DND-41 (cell line): ENCODE measurements at regions not wholly inside any gene's neighbourhood (a gene's known extent, or its start where the extent isn't known, plus 50 kb on each side); places are given as distances from the start of the nearest gene placed in this dataset.

Experiments used
- ATAC-seq: fragments of 200-7000 bp; cut with Tn5 transposase; 3 replicates; pipeline ENCODE4 v1.9.1; 2021; ENCODE audit warnings: low read depth; ENCODE audit not compliant: insufficient read depth
- DNase-seq: peaks from one replicate; pipeline ENCODE4 v3.0.0-alpha.2; 2020
- H2AFZ ChIP-seq: 2 replicates; pipeline ENCODE4 v1.6.0; 2012; ENCODE audit warnings: low read depth, low read length
- H3K27ac ChIP-seq: 2 replicates; pipeline ENCODE4 v1.5.1; 2012; ENCODE audit warnings: low read length, inconsistent platforms
- H3K27me3 ChIP-seq: fragments of 200-600 bp; sonication (generic); 2 replicates; pipeline ENCODE4 v1.6.0; 2012; ENCODE audit warnings: low read length, mild to moderate bottlenecking, inconsistent platforms; ENCODE audit not compliant: insufficient read depth, poor library complexity
- H3K36me3 ChIP-seq: 2 replicates; pipeline ENCODE4 v1.5.1; 2012; ENCODE audit warnings: low read length, inconsistent platforms; ENCODE audit not compliant: insufficient read depth
- H3K4me1 ChIP-seq: 2 replicates; pipeline ENCODE4 v1.5.1; 2012; ENCODE audit warnings: mild to moderate bottlenecking, low read length; ENCODE audit not compliant: insufficient read depth
- H3K4me2 ChIP-seq: 2 replicates; pipeline ENCODE4 v1.6.0; 2012; ENCODE audit warnings: mild to moderate bottlenecking, moderate library complexity, low read length, inconsistent platforms; ENCODE audit not compliant: insufficient read depth
- H3K4me3 ChIP-seq, 2 experiments: fragments of 200-600 bp in 1 of 2; shearing (Covaris generic) in 1 of 2; 2 replicates each; pipeline ENCODE4 v1.5.1; 2012 to 2016; ENCODE audit warnings: inconsistent platforms in 2 of 2, low read length in 2 of 2, mild to moderate bottlenecking in 2 of 2, low read depth in 1 of 2, moderate library complexity in 1 of 2
- H3K79me2 ChIP-seq: 2 replicates; pipeline ENCODE4 v1.6.0; 2012; ENCODE audit warnings: low read length, inconsistent platforms; ENCODE audit not compliant: insufficient read depth
- H3K9ac ChIP-seq: 2 replicates; pipeline ENCODE4 v1.6.0; 2012; ENCODE audit warnings: low read depth, mild to moderate bottlenecking, inconsistent platforms, low read length, moderate library complexity
- H3K9me3 ChIP-seq: 2 replicates; pipeline ENCODE4 v1.5.1; 2012; ENCODE audit warnings: low read length, moderate library complexity, mild to moderate bottlenecking, inconsistent platforms; ENCODE audit not compliant: insufficient read depth, severe bottlenecking
- H4K20me1 ChIP-seq: 2 replicates; pipeline ENCODE4 v1.6.0; 2012; ENCODE audit warnings: low read length; ENCODE audit not compliant: insufficient read depth
- EZH2 ChIP-seq: IDR thresholded peaks from 3 replicates; pipeline ENCODE4 v1.6.1; 2012; ENCODE audit warnings: borderline replicate concordance, low read depth, mild to moderate bottlenecking, moderate library complexity, low read length, inconsistent platforms; ENCODE audit not compliant: severe bottlenecking
- TF ChIP-seq, protein P1 (sequence below): IDR thresholded peaks from 2 replicates; pipeline ENCODE4 v1.5.1; 2012; ENCODE audit warnings: borderline replicate concordance, low read length, moderate library complexity, mild to moderate bottlenecking; ENCODE audit not compliant: poor library complexity, severe bottlenecking; ENCODE audit errors: extremely low read depth

DNA sequence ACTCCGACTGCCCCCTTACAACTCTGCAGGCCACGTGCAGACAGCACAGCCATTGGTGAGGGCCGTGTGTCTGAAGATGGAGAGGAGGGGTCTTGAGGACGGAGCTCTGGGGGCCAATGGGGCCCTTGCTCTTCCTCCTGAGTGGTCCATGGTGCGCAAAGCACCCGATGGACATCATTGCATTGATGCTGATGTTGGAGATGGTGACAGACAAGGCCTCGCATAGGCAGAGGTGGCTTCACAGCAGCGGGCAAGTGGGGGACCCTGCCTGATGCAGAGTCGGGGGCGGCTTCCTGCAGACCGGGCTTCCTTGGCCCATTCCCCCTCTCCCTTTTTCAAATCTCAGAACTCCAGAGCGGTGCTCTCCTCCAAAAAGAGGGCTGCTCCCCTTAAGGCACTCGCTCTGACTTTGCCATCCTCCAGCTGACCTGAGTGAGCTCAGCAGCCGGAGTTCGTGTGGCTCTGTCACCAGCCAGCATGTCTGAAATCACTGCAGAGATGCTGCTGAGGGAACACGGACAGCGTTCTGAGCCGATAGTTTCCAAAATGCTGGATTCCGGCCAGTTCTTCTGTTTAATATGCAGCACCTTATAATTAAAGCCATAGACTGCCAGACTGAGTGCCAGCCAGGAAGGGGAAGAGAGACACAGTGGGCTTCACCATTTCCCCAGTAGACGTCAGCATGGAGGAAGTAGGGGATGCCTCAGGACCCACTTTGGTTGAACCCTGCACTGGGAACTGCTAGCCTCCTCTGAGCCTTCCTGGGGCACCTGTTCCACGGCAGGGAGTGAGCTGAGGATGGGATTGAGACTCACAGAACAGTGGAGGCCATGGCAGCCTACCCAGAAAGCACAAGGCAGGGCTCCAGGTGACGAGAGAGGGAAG, 278.2 kb downstream of the BRD1 start:
- Histone ChIP-seq H3K36me3 (no peaks in the 10 kb centered on the region), H3K9ac (no peak overlapping the region), H3K4me2 (no peak overlapping the region), H3K4me1 (no peaks in the 10 kb centered on the region), H3K27ac (no peak overlapping the region), H3K27me3 (no peaks in the 10 kb centered on the region), H3K4me3 (no peak overlapping the region), H4K20me1 (no peaks in the 10 kb centered on the region), H2AFZ (no peak overlapping the region), H3K79me2 (no peaks in the 10 kb centered on the region), H3K9me3 (no peaks in the 10 kb centered on the region)
- TF ChIP-seq, protein P1, sequence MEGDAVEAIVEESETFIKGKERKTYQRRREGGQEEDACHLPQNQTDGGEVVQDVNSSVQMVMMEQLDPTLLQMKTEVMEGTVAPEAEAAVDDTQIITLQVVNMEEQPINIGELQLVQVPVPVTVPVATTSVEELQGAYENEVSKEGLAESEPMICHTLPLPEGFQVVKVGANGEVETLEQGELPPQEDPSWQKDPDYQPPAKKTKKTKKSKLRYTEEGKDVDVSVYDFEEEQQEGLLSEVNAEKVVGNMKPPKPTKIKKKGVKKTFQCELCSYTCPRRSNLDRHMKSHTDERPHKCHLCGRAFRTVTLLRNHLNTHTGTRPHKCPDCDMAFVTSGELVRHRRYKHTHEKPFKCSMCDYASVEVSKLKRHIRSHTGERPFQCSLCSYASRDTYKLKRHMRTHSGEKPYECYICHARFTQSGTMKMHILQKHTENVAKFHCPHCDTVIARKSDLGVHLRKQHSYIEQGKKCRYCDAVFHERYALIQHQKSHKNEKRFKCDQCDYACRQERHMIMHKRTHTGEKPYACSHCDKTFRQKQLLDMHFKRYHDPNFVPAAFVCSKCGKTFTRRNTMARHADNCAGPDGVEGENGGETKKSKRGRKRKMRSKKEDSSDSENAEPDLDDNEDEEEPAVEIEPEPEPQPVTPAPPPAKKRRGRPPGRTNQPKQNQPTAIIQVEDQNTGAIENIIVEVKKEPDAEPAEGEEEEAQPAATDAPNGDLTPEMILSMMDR: no peak
- no peak for TF ChIP-seq EZH2
- no peak for ATAC-seq
- no peak for DNase-seq

DNA sequence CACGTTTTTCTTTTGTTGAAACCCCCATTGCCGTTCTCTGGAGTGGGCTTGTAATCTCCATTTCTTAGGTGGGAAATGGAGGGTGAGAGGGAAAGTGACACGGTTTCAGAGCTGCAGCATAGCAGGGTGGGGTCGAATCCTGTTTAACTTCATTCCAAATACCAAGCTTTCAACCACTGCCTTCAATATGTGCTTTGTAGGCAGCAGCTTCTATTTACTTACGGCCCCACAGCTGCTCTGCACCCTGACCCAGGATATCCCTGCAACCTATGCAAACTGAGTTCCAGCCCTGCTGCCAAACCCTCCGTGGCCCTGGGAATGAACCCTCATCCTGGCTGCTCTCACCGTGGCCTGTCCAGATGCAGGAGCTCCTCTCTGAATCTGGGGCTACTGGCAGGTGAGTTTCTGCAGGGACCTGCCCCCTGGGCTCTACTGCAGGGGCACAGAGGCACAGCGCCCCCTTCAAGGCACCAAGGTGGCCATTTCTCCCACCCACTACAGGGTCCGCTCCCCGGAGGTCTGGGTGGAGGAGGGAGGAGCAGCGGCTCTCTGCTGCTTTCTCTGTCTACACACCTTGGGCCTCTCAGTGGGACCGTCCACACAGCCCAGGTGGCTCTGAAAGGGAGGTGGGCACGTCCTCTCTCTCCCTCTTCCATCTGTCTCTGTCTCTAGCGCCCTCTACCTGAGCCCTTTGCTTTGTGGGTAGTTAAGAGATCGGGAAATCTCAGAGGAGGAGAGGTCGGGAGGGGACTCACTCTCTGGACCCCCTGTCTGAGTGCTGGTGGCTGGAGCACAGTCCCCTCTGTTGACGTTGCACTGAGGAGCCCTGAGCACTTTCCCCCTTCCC, 279.1 kb downstream of the BRD1 start:
- no peaks in the 10 kb centered on the region for H3K4me1 ChIP-seq
- no peaks in the 10 kb centered on the region for H3K36me3 ChIP-seq
- no peak overlapping the region for H3K4me3 ChIP-seq
- no peaks in the 10 kb centered on the region for H3K27me3 ChIP-seq
- no peak for ATAC-seq
- no peak for DNase-seq
- TF ChIP-seq, protein P1: peak; percentile 21
- no peak for TF ChIP-seq EZH2
- H3K27ac ChIP-seq: no peak overlapping the region
- no peaks in the 10 kb centered on the region for H3K79me2 ChIP-seq
- H4K20me1 ChIP-seq: no peaks in the 10 kb centered on the region
- no peaks in the 10 kb centered on the region for H3K9me3 ChIP-seq
- H3K4me2 ChIP-seq: no peak overlapping the region
- no peak overlapping the region for H3K9ac ChIP-seq
- no peak overlapping the region for H2AFZ ChIP-seq

DNA sequence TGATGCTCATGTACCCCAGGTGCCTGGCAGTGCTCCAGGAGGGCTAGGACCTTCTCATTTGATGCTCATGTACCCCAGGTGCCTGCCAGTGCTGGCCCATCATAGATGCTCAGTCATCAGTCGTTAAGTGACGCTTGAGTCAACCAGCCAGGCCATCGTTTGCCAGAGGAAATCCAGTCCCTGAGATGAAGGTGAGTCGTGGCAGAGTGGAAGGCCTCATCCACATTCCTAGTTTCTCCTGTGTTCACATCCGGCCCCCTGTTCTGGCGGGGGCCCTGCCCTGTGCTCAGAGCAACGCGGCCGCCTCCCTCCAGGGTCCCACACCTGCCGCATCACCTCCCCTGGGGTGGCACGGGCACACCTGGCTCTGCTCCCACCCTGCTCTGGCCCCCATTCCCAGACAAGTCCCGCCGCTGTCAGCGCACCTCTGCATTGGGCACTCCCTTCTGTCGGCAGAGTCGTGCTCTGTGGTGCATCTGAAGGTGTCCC, 279.9 kb downstream of the BRD1 start:
- TF ChIP-seq EZH2: no peak
- TF ChIP-seq, protein P1: no peak

More for the DNA sequence above, 279.9 kb downstream of the BRD1 start:
- no peak for ATAC-seq
- Histone ChIP-seq H3K27ac (no peak overlapping the region), H2AFZ (no peak overlapping the region), H3K36me3 (no peaks in the 10 kb centered on the region), H4K20me1 (no peaks in the 10 kb centered on the region), H3K4me3 (no peak overlapping the region), H3K9me3 (no peaks in the 10 kb centered on the region), H3K9ac (no peak overlapping the region), H3K79me2 (no peaks in the 10 kb centered on the region), H3K4me1 (no peaks in the 10 kb centered on the region), H3K4me2 (no peak overlapping the region), H3K27me3 (no peaks in the 10 kb centered on the region)
- DNase-seq: no peak
